Activated CD8-positive, alpha-beta memory T cell treated with anti-CD3 and anti-CD28 coated beads, Interleukin-2, amount 50 U/mL, for 24 hours (primary cell): ENCODE measurements at regions not wholly inside any gene's neighbourhood (a gene's known extent, or its start where the extent isn't known, plus 50 kb on each side); places are given as distances from the start of the nearest gene placed in this dataset.

Experiments
- DNase-seq: peaks from one replicate; pipeline ENCODE4 v3.0.0-alpha.2; 2020; ENCODE audit errors: extremely low read depth

GRCh38 chr14:97443412-97443811 lies 646.2 kb downstream of the VRK1 start:
- DNase-seq: no peak

GRCh38 chr14:97444248-97444647 lies 647.1 kb downstream of the VRK1 start:
- no peak for DNase-seq

- DNase-seq: no peak
Measured at GRCh38 chr14:97445367-97445766, 648.2 kb downstream of the VRK1 start.

- DNase-seq: no peak
Measured at GRCh38 chr14:97446087-97446486, 648.9 kb downstream of the VRK1 start.

- DNase-seq: no peak
Measured at GRCh38 chr14:97452314-97452713, 655.1 kb downstream of the VRK1 start.

- DNase-seq: no peak
Measured at GRCh38 chr14:97453991-97454390, 656.8 kb downstream of the VRK1 start.

- DNase-seq: no peak
Measured at GRCh38 chr14:97456462-97456861, 659.3 kb downstream of the VRK1 start.

- peak; percentile 48 for DNase-seq
Measured at GRCh38 chr14:97456958-97457357, 659.8 kb downstream of the VRK1 start.

- DNase-seq: no peak
Measured at GRCh38 chr14:97457575-97458085, 660.4 kb downstream of the VRK1 start.

- DNase-seq: no peak
Measured at GRCh38 chr14:97458255-97458654, 661.1 kb downstream of the VRK1 start.

- DNase-seq: peak; percentile 53
Measured at GRCh38 chr14:97458661-97459579, 661.7 kb downstream of the VRK1 start.

GRCh38 chr14:97462081-97462480 lies 664.9 kb downstream of the VRK1 start:
- DNase-seq: no peak

- DNase-seq: no peak
Measured at GRCh38 chr14:97468220-97468619, 671.0 kb downstream of the VRK1 start.

GRCh38 chr14:97477353-97477752 lies 680.2 kb downstream of the VRK1 start:
- no peak for DNase-seq

GRCh38 chr14:97485201-97485600 lies 688.0 kb downstream of the VRK1 start:
- DNase-seq: no peak

GRCh38 chr14:97486601-97487120 lies 689.5 kb downstream of the VRK1 start:
- DNase-seq: no peak

GRCh38 chr14:97489750-97490149 lies 692.6 kb downstream of the VRK1 start:
- no peak for DNase-seq

- no peak for DNase-seq
Measured at GRCh38 chr14:97490521-97491070, 693.4 kb downstream of the VRK1 start.

GRCh38 chr14:97491697-97492096 lies 694.5 kb downstream of the VRK1 start:
- no peak for DNase-seq

GRCh38 chr14:97499790-97500481 lies 702.8 kb downstream of the VRK1 start:
- DNase-seq: no peak

- no peak for DNase-seq
Measured at GRCh38 chr14:97506626-97507025, 709.4 kb downstream of the VRK1 start.

- no peak for DNase-seq
Measured at GRCh38 chr14:97513891-97514290, 716.7 kb downstream of the VRK1 start.
